GM23338 (cell line): ENCODE measurements at regions not wholly inside any gene's neighbourhood (a gene's known extent, or its start where the extent isn't known, plus 50 kb on each side); places are given as distances from the start of the nearest gene placed in this dataset.

Source experiments
- CREB1 ChIP-seq: fragments of 250-450 bp; sonication (Bioruptor Pico); IDR thresholded peaks from 2 replicates; pipeline ENCODE4 v1.5.0; 2020; ENCODE audit warnings: low read depth, mild to moderate bottlenecking, moderate library complexity
- CTCF ChIP-seq, 2 experiments: fragments of 200-600 bp in 1 of 2; sonication (generic) in 1 of 2; conservative IDR thresholded peaks; 2 replicates each; pipeline versions ENCODE4 v1.5.1 to v1.6.1; 2016 to 2017; ENCODE audit warnings: antibody characterized with exemption in 2 of 2, low read depth in 2 of 2, mild to moderate bottlenecking in 2 of 2, moderate library complexity in 1 of 2
- EZH2 ChIP-seq: fragments of 200-600 bp; sonication (generic); IDR thresholded peaks from one replicate; pipeline ENCODE4 v1.8.0; 2017; ENCODE audit warnings: antibody characterized with exemption, mild to moderate bottlenecking, low read depth; ENCODE audit not compliant: unreplicated experiment
- EZH2phosphoT487 ChIP-seq: fragments of 200-600 bp; sonication (generic); IDR thresholded peaks from one replicate; pipeline ENCODE4 v1.8.1; 2018; ENCODE audit warnings: antibody characterized with exemption; ENCODE audit not compliant: unreplicated experiment
- JUNB ChIP-seq: IDR thresholded peaks from one replicate; pipeline ENCODE4 v1.6.1; 2016; ENCODE audit warnings: antibody characterized with exemption; ENCODE audit not compliant: unreplicated experiment
- POLR2AphosphoS5 ChIP-seq: IDR thresholded peaks from 2 replicates; pipeline ENCODE4 v1.6.1; 2016; ENCODE audit warnings: antibody characterized with exemption, low read depth
- ZNF114 ChIP-seq: fragments of 250-450 bp; sonication (Bioruptor Pico); IDR thresholded peaks from 2 replicates; pipeline ENCODE4 v1.5.0; 2020; ENCODE audit warnings: mild to moderate bottlenecking, moderate library complexity
- ZNF331 ChIP-seq: fragments of 250-450 bp; sonication (Bioruptor Pico); IDR thresholded peaks from 2 replicates; pipeline ENCODE4 v1.5.0; 2020; ENCODE audit warnings: low read depth, mild to moderate bottlenecking, moderate library complexity

- TF ChIP-seq CTCF (conservative IDR thresholded peaks at IDR 0.05; ENCODE audit: low read depth in 2 of 2) (no peak), EZH2phosphoT487 (no peak), EZH2 (no peak), ZNF114 (no peak), POLR2AphosphoS5 (no peak), JUNB (no peak), ZNF331 (CRISPR knock-in tag) (no peak), CREB1 (no peak)
Observed at GRCh38 chr5:5751987-5752386, 329.5 kb downstream of the ICE1 start.
